BE2C (cell line): ENCODE measurements at regions not wholly inside any gene's neighbourhood (a gene's known extent, or its start where the extent isn't known, plus 50 kb on each side); places are given as distances from the start of the nearest gene placed in this dataset.

Source experiments
- DNase-seq: peaks from one replicate; pipeline ENCODE4 v3.0.0-alpha.2; 2020
- H3K27me3 ChIP-seq: fragments of 250-450 bp; sonication (Bioruptor Pico); 2 replicates; pipeline ENCODE4 v1.5.1; 2020; ENCODE audit warnings: mild to moderate bottlenecking
- H3K36me3 ChIP-seq: fragments of 250-450 bp; sonication (Bioruptor Pico); 2 replicates; pipeline ENCODE4 v1.5.1; 2020; ENCODE audit warnings: mild to moderate bottlenecking
- H3K4me1 ChIP-seq: fragments of 250-450 bp; sonication (Bioruptor Pico); 2 replicates; pipeline ENCODE4 v1.5.1; 2020
- H3K4me3 ChIP-seq: 2 replicates; pipeline ENCODE4 v1.5.1; 2011; ENCODE audit warnings: low read depth, low read length
- H3K9me3 ChIP-seq: fragments of 250-450 bp; sonication (Bioruptor Pico); 2 replicates; pipeline ENCODE4 v1.5.1; 2020
- CTCF ChIP-seq: IDR thresholded peaks from 2 replicates; pipeline ENCODE4 v1.5.1; 2012; ENCODE audit warnings: mild to moderate bottlenecking, low read depth, low read length

- no peaks in the 10 kb centered on the region for H3K4me1 ChIP-seq
- H3K9me3 ChIP-seq: no peaks in the 10 kb centered on the region
- no peak for DNase-seq
- H3K36me3 ChIP-seq: no peaks in the 10 kb centered on the region
- no peak for TF ChIP-seq CTCF
- no peak overlapping the region for H3K4me3 ChIP-seq
- no peaks in the 10 kb centered on the region for H3K27me3 ChIP-seq
Measured at GRCh38 chr18:1573732-1574131, 669.1 kb downstream of the ADCYAP1 start.

GRCh38 chr18:1575084-1575483 lies 670.4 kb downstream of the ADCYAP1 start:
- Histone ChIP-seq H3K4me1 (no peaks in the 10 kb centered on the region), H3K27me3 (no peaks in the 10 kb centered on the region), H3K36me3 (no peaks in the 10 kb centered on the region), H3K4me3 (no peak overlapping the region), H3K9me3 (no peaks in the 10 kb centered on the region)
- TF ChIP-seq CTCF: no peak
- no peak for DNase-seq

GRCh38 chr18:1578505-1578904 lies 673.8 kb downstream of the ADCYAP1 start:
- TF ChIP-seq CTCF: no peak
- H3K4me3 ChIP-seq: no peak overlapping the region
- DNase-seq: no peak
- H3K4me1 ChIP-seq: no peaks in the 10 kb centered on the region
- H3K9me3 ChIP-seq: no peaks in the 10 kb centered on the region
- H3K36me3 ChIP-seq: no peaks in the 10 kb centered on the region
- no peaks in the 10 kb centered on the region for H3K27me3 ChIP-seq

- DNase-seq: no peak
- Histone ChIP-seq H3K36me3 (no peaks in the 10 kb centered on the region), H3K9me3 (no peaks in the 10 kb centered on the region), H3K27me3 (no peaks in the 10 kb centered on the region), H3K4me3 (no peak overlapping the region), H3K4me1 (no peaks in the 10 kb centered on the region)
- TF ChIP-seq CTCF: no peak
Measured at GRCh38 chr18:1581581-1581980, 676.9 kb downstream of the ADCYAP1 start.

GRCh38 chr18:1585881-1586488 lies 681.3 kb downstream of the ADCYAP1 start:
- no peak for DNase-seq

More at GRCh38 chr18:1585881-1586488, 681.3 kb downstream of the ADCYAP1 start:
- TF ChIP-seq CTCF: peak; percentile 36
- H3K36me3 ChIP-seq: no peaks in the 10 kb centered on the region
- H3K4me1 ChIP-seq: no peaks in the 10 kb centered on the region
- no peaks in the 10 kb centered on the region for H3K27me3 ChIP-seq
- H3K4me3 ChIP-seq: no peak overlapping the region
- no peaks in the 10 kb centered on the region for H3K9me3 ChIP-seq
